Nephron progenitor cell (in vitro differentiated cells): ENCODE measurements at regions not wholly inside any gene's neighbourhood (a gene's known extent, or its start where the extent isn't known, plus 50 kb on each side); places are given as distances from the start of the nearest gene placed in this dataset.

ENCODE experiments used
- DNase-seq: peaks from one replicate; pipeline ENCODE4 v3.0.0; 2021
- H3K27ac Mint-ChIP-seq: 2 replicates; pipeline ENCODE4 v1.8.0; 2021; ENCODE audit warnings: mild to moderate bottlenecking, moderate library complexity, mixed read lengths
- H3K27me3 Mint-ChIP-seq: 2 replicates; pipeline ENCODE4 v1.8.0; 2021; ENCODE audit warnings: mild to moderate bottlenecking, low read depth, mixed read lengths; ENCODE audit not compliant: poor library complexity
- H3K36me3 Mint-ChIP-seq: 2 replicates; pipeline ENCODE4 v1.8.0; 2021; ENCODE audit warnings: low read depth, mixed read lengths
- H3K4me1 Mint-ChIP-seq: 2 replicates; pipeline ENCODE4 v1.8.0; 2021; ENCODE audit warnings: mixed read lengths
- H3K4me3 Mint-ChIP-seq: 2 replicates; pipeline ENCODE4 v1.8.0; 2021; ENCODE audit warnings: mild to moderate bottlenecking, moderate library complexity, mixed read lengths
- H3K9me3 Mint-ChIP-seq: 2 replicates; pipeline ENCODE4 v1.8.0; 2021; ENCODE audit warnings: mild to moderate bottlenecking, moderate library complexity, mixed read lengths
- CTCF ChIP-seq: fragments of 200-600 bp; sonication (generic); IDR thresholded peaks from 2 replicates; pipeline ENCODE4 v1.5.0; 2021; ENCODE audit warnings: antibody characterized with exemption

GRCh38 chr17:72369366-72369765 is 248.5 kb downstream of the SOX9 start:
- no peak for DNase-seq
- peaks cover 22% of the 10 kb centered on the region for H3K4me1 Mint-ChIP-seq
- H3K9me3 Mint-ChIP-seq, result no peaks in the 10 kb centered on the region
- no peak overlapping the region for H3K27ac Mint-ChIP-seq
- no peak for TF ChIP-seq CTCF
- no peak overlapping the region for H3K4me3 Mint-ChIP-seq
- H3K27me3 Mint-ChIP-seq, result peaks cover 17% of the 10 kb centered on the region
- no peaks in the 10 kb centered on the region for H3K36me3 Mint-ChIP-seq

GRCh38 chr17:72370819-72371218 is 250.0 kb downstream of the SOX9 start:
- Mint-ChIP-seq H3K9me3 (no peaks in the 10 kb centered on the region), H3K27ac (no peak overlapping the region), H3K36me3 (no peaks in the 10 kb centered on the region), H3K4me3 (no peak overlapping the region), H3K27me3 (peaks cover 26% of the 10 kb centered on the region), H3K4me1 (peaks cover 32% of the 10 kb centered on the region)
- TF ChIP-seq CTCF, result no peak
- DNase-seq, result no peak

- no peaks in the 10 kb centered on the region for H3K36me3 Mint-ChIP-seq
Observed at GRCh38 chr17:72372185-72372584, 251.4 kb downstream of the SOX9 start.

GRCh38 chr17:72373910-72374741 is 253.3 kb downstream of the SOX9 start:
- no peak for TF ChIP-seq CTCF
- H3K27ac Mint-ChIP-seq, result no peak overlapping the region
- H3K9me3 Mint-ChIP-seq, result no peaks in the 10 kb centered on the region
- H3K27me3 Mint-ChIP-seq, result peaks cover 29% of the 10 kb centered on the region
- peaks cover 63% of the 10 kb centered on the region for H3K4me1 Mint-ChIP-seq
- no peaks in the 10 kb centered on the region for H3K36me3 Mint-ChIP-seq
- no peak overlapping the region for H3K4me3 Mint-ChIP-seq
- peak; percentile 34 for DNase-seq

More at GRCh38 chr17:72372185-72372584, 251.4 kb downstream of the SOX9 start:
- H3K4me3 Mint-ChIP-seq, result no peak overlapping the region
- no peak overlapping the region for H3K27ac Mint-ChIP-seq
- no peaks in the 10 kb centered on the region for H3K9me3 Mint-ChIP-seq
- TF ChIP-seq CTCF, result no peak
- H3K4me1 Mint-ChIP-seq, result peaks cover 46% of the 10 kb centered on the region
- no peak for DNase-seq
- peaks cover 23% of the 10 kb centered on the region for H3K27me3 Mint-ChIP-seq

GRCh38 chr17:72376526-72377345 is 255.9 kb downstream of the SOX9 start:
- H3K9me3 Mint-ChIP-seq, result no peaks in the 10 kb centered on the region
- H3K27ac Mint-ChIP-seq, result peak overlapping the region; percentile 72
- TF ChIP-seq CTCF, result no peak
- DNase-seq, result peak; percentile 32
- peaks cover 26% of the 10 kb centered on the region for H3K27me3 Mint-ChIP-seq
- peaks cover 75% of the 10 kb centered on the region for H3K4me1 Mint-ChIP-seq
- no peaks in the 10 kb centered on the region for H3K36me3 Mint-ChIP-seq
- peak overlapping the region; percentile 19 for H3K4me3 Mint-ChIP-seq
